ENCODE measurements at regions not wholly inside any gene's neighbourhood (a gene's known extent, or its start where the extent isn't known, plus 50 kb on each side); places are given as distances from the start of the nearest gene placed in this dataset.

GRCh38 chr2:186339716-186340115 is 146.3 kb upstream of the ZC3H15 start:
- TF ChIP-seq CTCF (IDR thresholded peaks at IDR 0.05 in 8 of 11, conservative IDR thresholded peaks at IDR 0.05 in 3 of 11): no peak
- no peak for TF ChIP-seq POLR2AphosphoS5 (IDR thresholded peaks at IDR 0.05)

Measured in spleen (tissue), 7 donors.